GM18858 (cell line): ENCODE measurements at regions not wholly inside any gene's neighbourhood (a gene's known extent, or its start where the extent isn't known, plus 50 kb on each side); places are given as distances from the start of the nearest gene placed in this dataset.
"Not testable (repeated sequence)": the region's sequence is repeated elsewhere in the genome, so short reads cannot be mapped to it uniquely, and the experiment has no call there.

ENCODE experiments used
- ATAC-seq: cut with Tn5 transposase; IDR thresholded peaks from one replicate; pipeline ENCODE4 v1.9.1; 2021; ENCODE audit not compliant: unreplicated experiment

DNA sequence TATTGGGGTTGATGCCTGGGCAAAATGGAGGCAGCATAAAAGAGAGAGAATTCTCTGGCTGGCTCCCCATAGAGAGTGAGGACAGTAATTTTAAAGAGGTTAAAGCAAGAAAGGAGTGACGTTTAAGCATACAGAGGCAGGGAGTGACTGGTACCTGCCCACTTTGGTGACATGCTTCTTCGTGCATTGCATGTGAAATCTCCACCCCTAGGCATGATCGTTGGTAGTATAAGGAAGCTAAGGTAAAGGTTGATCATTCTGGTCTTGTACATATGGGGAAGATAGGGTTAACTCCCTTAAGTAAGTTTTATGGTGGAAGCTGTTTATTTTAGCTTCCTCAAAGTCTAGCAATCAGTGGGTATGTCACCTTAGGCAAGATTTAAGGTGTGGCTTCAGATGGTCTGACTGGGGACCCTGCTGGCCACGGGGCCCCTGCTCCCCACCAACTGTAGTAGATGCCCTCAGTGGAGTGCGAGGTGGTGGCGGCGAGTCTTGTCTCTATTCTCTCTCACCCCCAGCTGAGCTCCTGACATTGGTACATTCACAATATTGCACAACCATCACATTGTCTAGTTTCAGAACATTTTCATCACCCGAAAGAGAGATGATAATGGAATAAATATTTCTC is 797.5 kb upstream of the SPRY2 start:
- no peak for ATAC-seq

GRCh38 chr13:81133066-81133465 is 792.1 kb upstream of the SPRY2 start:
- ATAC-seq: no peak

DNA sequence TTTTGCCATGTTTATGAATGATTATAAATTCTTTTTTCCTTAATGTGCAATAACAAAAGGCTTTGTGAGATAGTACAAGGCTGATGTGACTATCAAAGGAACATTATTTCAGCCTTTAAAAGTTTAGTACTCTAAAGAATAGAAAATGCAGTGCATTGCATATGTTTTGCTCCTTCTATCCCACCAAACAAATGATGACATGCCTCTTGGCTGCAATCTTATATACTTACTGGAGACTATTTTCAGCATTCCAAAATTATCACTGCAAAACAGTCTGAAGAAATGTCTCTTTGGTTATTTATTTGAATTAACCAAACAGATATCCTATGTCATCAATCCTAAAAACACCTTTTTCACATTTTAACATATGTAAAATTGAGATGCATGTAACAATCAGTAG is 776.5 kb upstream of the SPRY2 start:
- no peak for ATAC-seq

- peak; percentile 46 for ATAC-seq
Observed at GRCh38 chr13:81116461-81117282, 775.7 kb upstream of the SPRY2 start.

GRCh38 chr13:81109026-81109425 is 768.1 kb upstream of the SPRY2 start:
- no peak for ATAC-seq

DNA sequence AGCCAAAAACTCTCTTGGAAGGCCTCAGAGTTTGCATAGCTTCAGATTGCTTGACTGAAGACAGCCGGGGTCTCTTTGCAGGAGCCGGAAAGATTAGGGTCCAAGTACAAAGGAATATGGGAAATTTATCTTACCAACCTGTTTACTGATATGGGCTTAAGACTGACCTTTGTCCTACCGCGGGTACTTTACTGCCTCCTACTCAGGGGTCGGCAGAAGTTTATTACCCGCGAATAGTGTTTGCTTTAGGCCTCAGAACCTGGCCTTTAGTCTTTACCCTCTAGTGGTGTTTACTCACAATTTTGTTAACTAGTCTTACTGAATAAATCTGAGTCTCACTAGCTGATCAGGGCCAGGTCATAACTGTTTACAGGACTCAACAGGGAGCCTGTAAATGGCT is 765.4 kb upstream of the SPRY2 start:
- no peak for ATAC-seq

DNA sequence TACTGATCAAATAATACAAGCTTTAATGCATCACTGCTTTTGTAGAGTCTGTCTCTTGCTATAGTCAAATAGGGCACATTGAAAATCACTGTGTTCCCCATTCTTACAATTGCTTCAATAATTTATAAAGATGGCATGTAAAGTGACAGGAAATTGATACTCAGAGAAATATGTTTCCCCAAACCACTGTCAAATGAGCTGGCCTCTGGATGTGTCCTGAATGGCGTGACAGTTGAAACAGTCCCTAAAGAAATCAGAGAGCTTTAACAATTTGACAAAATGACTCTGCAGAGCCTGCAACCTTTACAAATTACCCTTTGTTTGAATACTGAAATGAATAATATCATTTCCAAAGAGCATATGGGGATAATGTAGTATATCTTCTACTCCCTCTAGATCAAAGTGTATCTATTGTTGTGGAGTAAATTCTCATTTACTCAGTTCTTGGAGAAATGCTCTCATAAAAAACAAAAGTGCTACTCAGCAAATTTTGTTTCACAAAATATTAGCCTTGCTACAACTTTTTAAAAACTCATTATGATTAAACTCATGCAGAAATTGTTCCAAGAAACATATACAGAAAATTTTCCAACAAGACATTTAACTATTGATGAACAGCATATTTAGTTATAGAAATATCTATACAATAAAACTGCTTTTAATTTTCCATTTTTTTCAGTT is 763.2 kb upstream of the SPRY2 start:
- ATAC-seq: no peak

GRCh38 chr13:81102066-81102465 is 761.1 kb upstream of the SPRY2 start:
- ATAC-seq: not testable (repeated sequence)

DNA sequence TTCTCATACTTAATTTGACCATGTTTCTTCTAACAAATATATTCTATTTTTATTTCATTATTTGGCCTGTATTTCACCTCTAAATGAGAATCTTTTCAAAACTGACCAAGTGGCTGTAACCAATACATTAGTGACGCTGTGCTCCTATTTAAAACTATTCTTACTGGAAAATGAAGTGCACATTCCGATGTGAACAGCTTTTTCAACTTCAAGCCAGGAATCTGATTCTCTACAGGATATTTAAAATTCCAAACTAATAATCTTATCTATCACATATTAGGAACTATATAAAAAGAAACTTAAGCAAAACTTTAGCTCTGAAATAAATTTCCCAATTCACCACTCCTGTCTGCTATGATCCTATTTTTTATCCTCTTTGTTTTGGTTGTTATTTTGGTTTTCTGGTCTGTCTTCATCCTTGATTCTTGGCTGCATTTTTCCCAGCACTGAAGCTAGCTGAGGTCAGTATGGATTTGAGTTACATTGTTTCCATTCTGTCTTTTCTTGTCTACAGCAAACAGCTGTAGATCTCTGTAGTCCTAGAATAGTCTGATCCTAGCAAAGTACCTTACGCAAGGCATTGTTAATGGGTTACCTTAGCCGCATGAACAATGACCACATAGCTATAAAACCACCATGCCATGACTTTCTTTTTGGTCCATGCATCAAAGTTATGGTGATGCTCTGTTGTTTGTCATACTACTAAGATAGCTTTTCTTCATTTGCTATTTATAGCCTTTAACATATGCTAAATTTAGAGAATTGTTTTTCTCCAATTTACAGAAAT is 748.6 kb upstream of the SPRY2 start:
- ATAC-seq: no peak

GRCh38 chr13:81080911-81081454 is 740.1 kb upstream of the SPRY2 start:
- ATAC-seq: no peak

- ATAC-seq: no peak
Observed at GRCh38 chr13:81078048-81078447, 737.1 kb upstream of the SPRY2 start.

GRCh38 chr13:81069822-81070221 is 728.9 kb upstream of the SPRY2 start:
- ATAC-seq: not testable (repeated sequence)

- no peak for ATAC-seq
Observed at GRCh38 chr13:81058916-81059290, 718.0 kb upstream of the SPRY2 start.

DNA sequence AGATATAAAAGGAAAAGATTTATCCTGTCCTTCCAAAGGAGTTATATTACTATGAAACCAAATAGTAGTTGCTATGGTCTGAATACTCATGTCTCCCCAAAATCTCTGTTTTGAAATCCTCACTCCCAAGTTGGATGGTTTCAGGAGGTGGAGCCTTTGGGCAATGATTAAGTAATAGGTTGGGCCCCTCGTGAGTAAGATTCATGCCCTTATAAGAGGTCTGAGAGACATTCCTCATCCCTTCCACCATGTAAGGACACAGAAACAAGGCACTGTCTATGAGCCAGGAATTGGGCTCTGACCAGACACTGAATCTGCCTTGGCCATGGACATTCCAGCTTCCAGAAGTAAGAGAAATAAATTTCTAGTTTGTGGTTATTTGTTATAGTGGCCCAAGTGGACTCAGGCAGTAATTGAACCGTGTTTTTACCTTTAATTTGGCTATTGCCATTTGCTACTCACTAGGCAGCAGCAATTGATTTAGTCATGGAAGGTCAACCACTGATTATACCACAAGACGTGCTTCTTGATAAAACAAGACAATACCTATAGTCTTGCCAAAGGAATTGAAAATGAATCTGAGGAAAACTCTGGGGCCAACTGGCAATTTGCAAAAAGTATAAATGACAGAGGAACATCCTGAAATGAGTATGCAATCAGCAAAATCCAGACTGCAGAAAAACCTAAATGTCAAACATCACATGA is 717.4 kb upstream of the SPRY2 start:
- ATAC-seq: no peak

- no peak for ATAC-seq
Observed at GRCh38 chr13:81051873-81052272, 710.9 kb upstream of the SPRY2 start.

- ATAC-seq: peak; percentile 49
Observed at GRCh38 chr13:81048026-81048461, 707.1 kb upstream of the SPRY2 start.

- no peak for ATAC-seq
Observed at GRCh38 chr13:81041761-81042160, 700.8 kb upstream of the SPRY2 start.

- no peak for ATAC-seq
Observed at GRCh38 chr13:81031996-81032395, 691.1 kb upstream of the SPRY2 start.

DNA sequence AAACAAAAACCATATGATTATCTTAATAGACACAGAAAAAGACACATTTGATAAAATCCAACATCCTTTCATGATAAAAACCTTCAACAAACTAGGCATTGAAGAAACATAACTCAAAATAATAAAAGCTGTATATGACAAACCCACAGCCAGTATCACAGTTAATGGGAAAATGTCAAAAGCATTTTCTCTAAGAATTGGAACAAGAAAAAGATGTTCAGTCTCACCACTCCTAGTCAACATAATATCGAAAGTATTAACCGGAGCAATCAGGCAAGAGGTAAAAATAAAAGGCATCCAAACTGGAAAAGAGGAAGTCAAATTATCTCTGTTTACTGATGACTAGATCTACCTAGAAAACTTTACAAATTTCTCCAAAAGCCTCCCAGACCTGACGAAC is 684.2 kb upstream of the SPRY2 start:
- no peak for ATAC-seq

DNA sequence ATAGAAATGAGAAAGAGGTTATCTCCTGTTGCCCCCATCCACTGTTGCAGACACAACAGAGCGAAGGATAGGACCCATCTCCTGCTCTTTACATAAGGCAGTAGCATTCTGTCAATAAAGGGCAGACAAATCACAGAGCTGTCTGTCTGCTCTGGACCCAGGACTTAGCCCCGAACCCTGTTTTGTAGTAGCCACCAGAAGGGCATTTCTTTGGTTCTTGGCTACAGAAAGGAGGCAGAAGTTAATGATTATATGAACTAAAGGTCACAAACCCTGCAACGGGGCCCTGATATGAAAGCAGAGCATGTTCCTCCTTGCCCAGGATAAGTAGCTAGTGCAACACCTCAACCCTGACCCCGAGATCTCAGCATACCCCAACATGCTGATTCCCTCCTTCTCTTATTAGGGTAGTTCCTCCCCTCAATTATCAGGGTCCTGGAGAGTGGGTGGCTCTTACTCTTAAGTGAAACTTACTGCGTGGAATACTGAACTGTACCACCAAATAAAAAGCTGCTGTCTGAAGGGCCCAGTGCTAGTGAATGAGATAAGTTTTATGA is 680.4 kb upstream of the SPRY2 start:
- no peak for ATAC-seq
